H1 (cell line): ENCODE measurements at regions not wholly inside any gene's neighbourhood (a gene's known extent, or its start where the extent isn't known, plus 50 kb on each side); places are given as distances from the start of the nearest gene placed in this dataset.

Experiments used
- CTCF ChIA-PET: fragments of 300-600 bp; sonication (Branson Sonifier 250); formaldehyde crosslinking; loops from one replicate; lab custom pipeline; 2021; ENCODE audit not compliant: partially characterized antibody; lab: Charles Lee
- POLR2A ChIA-PET: fragments of 300-600 bp; sonication (Branson Sonifier 250); formaldehyde crosslinking; loops from one replicate; lab custom pipeline; 2021; ENCODE audit warnings: inconsistent platforms; ENCODE audit not compliant: partially characterized antibody; lab: Charles Lee
- DNase-seq, 2 experiments: peaks; one replicate each; pipeline versions ENCODE4 v3.0.0 to v3.0.0-alpha.2; 2010 to 2022; ENCODE audit warnings: low spot score in 2 of 2, low read depth in 1 of 2, mixed read lengths in 1 of 2
- FAIRE-seq: peaks from 2 replicates; lab custom pipeline; 2011; peaks lifted over from hg19 to GRCh38; lab: Jason Lieb, UNC
- H2AFZ ChIP-seq: 2 replicates; pipeline ENCODE4 v1.8.1; 2012; ENCODE audit warnings: low read length, inconsistent platforms
- H2AK5ac ChIP-seq: 2 replicates; pipeline ENCODE4 v1.6.1; 2013; ENCODE audit warnings: low read depth, low read length
- H2BK120ac ChIP-seq: replicated peaks from 2 replicates; pipeline ENCODE3; 2013; ENCODE audit warnings: low read depth, low read length, inconsistent platforms
- H2BK12ac ChIP-seq: 2 replicates; pipeline ENCODE4 v1.6.1; 2013; ENCODE audit warnings: low read depth, low read length
- H2BK15ac ChIP-seq: 2 replicates; pipeline ENCODE4 v1.6.1; 2013; ENCODE audit warnings: low read length
- H2BK20ac ChIP-seq: 2 replicates; pipeline ENCODE4 v1.6.1; 2013; ENCODE audit warnings: low read length
- H2BK5ac ChIP-seq: 2 replicates; pipeline ENCODE4 v1.6.1; 2013; ENCODE audit warnings: low read depth, low read length
- H3K14ac ChIP-seq: 2 replicates; pipeline ENCODE4 v1.6.1; 2013; ENCODE audit warnings: inconsistent platforms; ENCODE audit not compliant: insufficient read length
- H3K18ac ChIP-seq: 2 replicates; pipeline ENCODE4 v1.6.1; 2013; ENCODE audit warnings: low read length; ENCODE audit errors: extremely low read depth
- H3K23ac ChIP-seq: 2 replicates; pipeline ENCODE4 v1.6.1; 2013; ENCODE audit warnings: inconsistent platforms; ENCODE audit not compliant: insufficient read length
- H3K23me2 ChIP-seq: 2 replicates; pipeline ENCODE4 v1.6.1; 2013; ENCODE audit warnings: low read depth, low read length
- H3K27ac ChIP-seq: 2 replicates; pipeline ENCODE4 v1.6.1; 2011; ENCODE audit warnings: low read depth, low read length, inconsistent platforms
- H3K27me3 ChIP-seq, 4 experiments: replicated peaks in 1 of 4; 1 replicate in 1 of 4; 2 replicates in 3 of 4; pipeline versions ENCODE4 v1.6.1 to v1.8.1; 2011 to 2013; ENCODE audit warnings: low read length in 3 of 4, mild to moderate bottlenecking in 3 of 4, inconsistent platforms in 2 of 4, mixed read lengths in 2 of 4, moderate library complexity in 1 of 4; ENCODE audit not compliant: control insufficient read depth in 3 of 4, insufficient read depth in 3 of 4; ENCODE audit errors: extremely low read depth in 1 of 4
- H3K36me3 ChIP-seq, 4 experiments: 2 replicates each; pipeline versions ENCODE4 v1.6.1 to v1.8.1; 2011 to 2013; ENCODE audit warnings: mild to moderate bottlenecking in 4 of 4, low read length in 3 of 4, moderate library complexity in 2 of 4, control low read depth in 1 of 4, inconsistent platforms in 1 of 4; ENCODE audit not compliant: insufficient read depth in 4 of 4, control insufficient read depth in 2 of 4
- H3K4ac ChIP-seq: replicated peaks from 2 replicates; pipeline ENCODE3; 2013; ENCODE audit warnings: low read length, low read depth, mixed read lengths, inconsistent platforms; ENCODE audit not compliant: insufficient read length
- H3K4me1 ChIP-seq, 4 experiments: replicated peaks in 1 of 4; 1 replicate in 1 of 4; 2 replicates in 3 of 4; pipeline versions ENCODE4 v1.6.1 to v1.8.1; 2011 to 2013; ENCODE audit warnings: low read length in 3 of 4, inconsistent platforms in 2 of 4, mixed read lengths in 1 of 4; ENCODE audit not compliant: insufficient read depth in 4 of 4, control insufficient read depth in 3 of 4
- H3K4me2 ChIP-seq, 2 experiments: 2 replicates each; pipeline versions ENCODE4 v1.6.1 to v1.8.1; 2011 to 2013; ENCODE audit warnings: low read depth in 2 of 2, low read length in 2 of 2, control low read depth in 1 of 2, inconsistent platforms in 1 of 2, mild to moderate bottlenecking in 1 of 2; ENCODE audit not compliant: insufficient read depth in 1 of 2
- H3K4me3 ChIP-seq, 4 experiments: fragments of 200-600, 300-600 bp in 1 of 4; sonication (generic), shearing (Covaris generic), sonication (Bioruptor Twin) in 1 of 4; 2 replicates each; pipeline versions ENCODE4 v1.5.1 to v1.8.1; 2011 to 2016; ENCODE audit warnings: low read length in 4 of 4, low read depth in 3 of 4, control low read depth in 2 of 4, inconsistent platforms in 2 of 4, mild to moderate bottlenecking in 2 of 4, mixed read lengths in 1 of 4, moderate library complexity in 1 of 4; ENCODE audit not compliant: insufficient read depth in 2 of 4; ENCODE audit errors: extremely low read depth in 1 of 4
- H3K56ac ChIP-seq: replicated peaks from 2 replicates; pipeline ENCODE3; 2013; ENCODE audit warnings: low read depth, mild to moderate bottlenecking, mixed read lengths, low read length, inconsistent platforms; ENCODE audit not compliant: insufficient read length
- H3K79me1 ChIP-seq: 2 replicates; pipeline ENCODE4 v1.6.1; 2013; ENCODE audit warnings: low read depth, low read length, control low read depth
- H3K79me2 ChIP-seq, 2 experiments: 2 replicates each; pipeline versions ENCODE4 v1.6.1 to v1.8.1; 2012 to 2013; ENCODE audit warnings: low read length in 2 of 2, mild to moderate bottlenecking in 2 of 2, inconsistent platforms in 1 of 2; ENCODE audit not compliant: insufficient read depth in 2 of 2, control insufficient read depth in 1 of 2
- H3K9ac ChIP-seq, 4 experiments: replicated peaks in 1 of 4; 1 replicate in 1 of 4; 2 replicates in 3 of 4; pipeline versions ENCODE4 v1.6.1 to v1.8.1; 2011 to 2013; ENCODE audit warnings: low read depth in 3 of 4, low read length in 3 of 4, control low read depth in 2 of 4, mild to moderate bottlenecking in 2 of 4, moderate library complexity in 2 of 4, inconsistent platforms in 1 of 4; ENCODE audit errors: extremely low read depth in 1 of 4
- H3K9me3 ChIP-seq, 2 experiments: 2 replicates each; pipeline versions ENCODE4 v1.6.1 to v1.8.1; 2012 to 2013; ENCODE audit warnings: mild to moderate bottlenecking in 2 of 2, moderate library complexity in 2 of 2, control low read depth in 1 of 2, inconsistent platforms in 1 of 2, low read depth in 1 of 2, low read length in 1 of 2, mixed read lengths in 1 of 2; ENCODE audit not compliant: insufficient read depth in 2 of 2
- H4K20me1 ChIP-seq, 2 experiments: replicated peaks in 1 of 2; 2 replicates each; pipeline versions ENCODE3 to v1.8.1; 2011 to 2013; ENCODE audit warnings: inconsistent platforms in 2 of 2, low read length in 2 of 2, mild to moderate bottlenecking in 1 of 2; ENCODE audit not compliant: insufficient read depth in 2 of 2, control insufficient read depth in 1 of 2
- H4K5ac ChIP-seq: 2 replicates; pipeline ENCODE4 v1.6.1; 2013; ENCODE audit warnings: low read length, low read depth, mixed read lengths, inconsistent platforms; ENCODE audit not compliant: insufficient read length
- H4K8ac ChIP-seq: 2 replicates; pipeline ENCODE4 v1.8.0; 2013; ENCODE audit warnings: mild to moderate bottlenecking, moderate library complexity, low read length, inconsistent platforms; ENCODE audit not compliant: insufficient read depth; ENCODE audit errors: extremely low read depth
- H4K91ac ChIP-seq: replicated peaks from 2 replicates; pipeline ENCODE3; 2013; ENCODE audit warnings: low read length, mixed read lengths, inconsistent platforms; ENCODE audit not compliant: insufficient read length
- CHD1 ChIP-seq: IDR thresholded peaks from 2 replicates; pipeline ENCODE4 v1.6.1; 2012; ENCODE audit warnings: low read depth, low read length, improper control_type of control experiment
- EP300 ChIP-seq, 2 experiments: IDR thresholded peaks; 1 replicate in 1 of 2; 2 replicates in 1 of 2; pipeline ENCODE4 v1.6.1; 2011 to 2012; ENCODE audit warnings: low read depth in 2 of 2, low read length in 2 of 2, mild to moderate bottlenecking in 2 of 2, borderline replicate concordance in 1 of 2, inconsistent platforms in 1 of 2, moderate library complexity in 1 of 2
- HDAC2 ChIP-seq, 2 experiments: fragments of 300-600 bp in 1 of 2; sonication (generic) in 1 of 2; IDR thresholded peaks; 2 replicates each; pipeline ENCODE4 v1.6.1; 2011 to 2012; ENCODE audit warnings: low read depth in 2 of 2, low read length in 2 of 2, mild to moderate bottlenecking in 2 of 2, moderate library complexity in 2 of 2, borderline replicate concordance in 1 of 2, inconsistent platforms in 1 of 2
- JUND ChIP-seq: IDR thresholded peaks from 2 replicates; pipeline ENCODE4 v1.6.1; 2011; ENCODE audit warnings: mild to moderate bottlenecking, improper control_type of control experiment, low read length
- MAFK ChIP-seq: IDR thresholded peaks from 2 replicates; pipeline ENCODE4 v1.6.1; 2012; ENCODE audit warnings: low read depth, mild to moderate bottlenecking, improper control_type of control experiment, low read length
- NRF1 ChIP-seq: IDR thresholded peaks from 2 replicates; pipeline ENCODE4 v1.6.1; 2011; ENCODE audit warnings: mild to moderate bottlenecking, low read depth, low read length, improper control_type of control experiment
- RFX5 ChIP-seq: IDR thresholded peaks from 2 replicates; pipeline ENCODE4 v1.6.1; 2011; ENCODE audit warnings: low read depth, low read length, improper control_type of control experiment, borderline replicate concordance
- SP1 ChIP-seq: IDR thresholded peaks from 2 replicates; pipeline ENCODE4 v1.6.1; 2011; ENCODE audit warnings: low read depth, low read length
- TEAD4 ChIP-seq: IDR thresholded peaks from 2 replicates; pipeline ENCODE4 v1.6.1; 2012; ENCODE audit warnings: low read depth, low read length, inconsistent platforms, mixed read lengths
- ZNF274 ChIP-seq: IDR thresholded peaks from 2 replicates; pipeline ENCODE4 v1.7.0; 2012; ENCODE audit warnings: low read length, borderline replicate concordance; ENCODE audit errors: extremely low read depth
- WGBS, 2 experiments: shearing (Covaris generic) in 1 of 2; methylation state at CpG; one replicate each; pipeline versions ENCODE4 v1.1.6 to v1.1.7; 2013 to 2015; ENCODE audit warnings: low lambda C conversion rate in 2 of 2, mixed read lengths in 2 of 2, inconsistent platforms in 1 of 2, low coverage in 1 of 2, missing lambda C conversion rate in 1 of 2; ENCODE audit not compliant: insufficient replicate concordance in 2 of 2, insufficient coverage in 1 of 2, insufficient read length in 1 of 2; ENCODE audit errors: extremely low coverage in 1 of 2, missing lambda C conversion rate in 1 of 2; 5-methylcytosine and 5-hydroxymethylcytosine counted together
- TF ChIP-seq, protein P1 (sequence below): IDR thresholded peaks from 2 replicates; pipeline ENCODE4 v1.6.1; 2012; ENCODE audit warnings: inconsistent platforms
- TF ChIP-seq, protein P2 (sequence below), 3 experiments: IDR thresholded peaks; 1 replicate in 2 of 3; 2 replicates in 1 of 3; pipeline versions ENCODE4 v1.5.1 to v1.6.1; 2011; ENCODE audit warnings: low read length in 3 of 3, mild to moderate bottlenecking in 3 of 3, inconsistent platforms in 2 of 3, low read depth in 1 of 3, moderate library complexity in 1 of 3; ENCODE audit not compliant: insufficient read depth in 1 of 3; ENCODE audit errors: control extremely low read depth in 1 of 3

DNA sequence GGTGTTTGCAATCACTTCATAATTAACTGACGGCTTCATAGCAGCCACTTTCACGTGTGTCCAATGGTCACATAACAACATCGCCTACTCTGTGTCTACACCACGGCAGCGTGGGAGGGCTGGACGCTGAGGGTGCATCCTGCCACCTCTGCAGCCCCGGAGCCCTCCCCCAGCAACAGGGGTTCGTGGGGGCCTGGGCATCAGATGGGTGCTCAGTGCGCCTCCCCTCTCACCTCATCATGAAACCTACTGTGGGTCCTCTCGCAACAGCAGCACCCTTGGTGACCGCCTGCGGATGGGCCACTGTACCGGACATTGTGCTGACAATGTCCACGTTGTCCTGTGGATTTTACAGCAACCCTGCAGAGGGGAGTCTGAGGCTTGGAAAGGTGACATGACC is 193.5 kb downstream of the UQCRFS1 start:
- ChIA-PET POLR2A (no interaction called here), CTCF (interaction anchor here (1.4 kb wide), 1 partner anchor 76 kb away, joined by 3 read pairs; no protein-coding TSS in a partner anchor)
- no peaks in the 10 kb centered on the region; the same call in 1 of the 2 replicates for H3K23me2 ChIP-seq
- H4K8ac ChIP-seq = no peak overlapping the region
- H3K4me2 ChIP-seq = no peak overlapping the region
- no peak overlapping the region for H4K5ac ChIP-seq
- no peak overlapping the region for H3K14ac ChIP-seq
- H3K9ac ChIP-seq = no peak overlapping the region
- no peak for FAIRE-seq
- H3K27ac ChIP-seq = no peak overlapping the region
- no peak overlapping the region for H2AFZ ChIP-seq
- H3K27me3 ChIP-seq = no peaks in the 10 kb centered on the region; a peak in 2 of 7 replicates
- DNase-seq = no peak
- no peak overlapping the region for H2BK120ac ChIP-seq
- H2BK15ac ChIP-seq = no peak overlapping the region
- no peak overlapping the region for H2BK5ac ChIP-seq
- WGBS, 2 experiments = 97% methylated on average over 13 of the region's 14 CpGs; no CpG with 5 or more reads in 1 of the 2 experiments
- H3K79me1 ChIP-seq = no peaks in the 10 kb centered on the region
- no peak overlapping the region for H3K4ac ChIP-seq
- no peaks in the 10 kb centered on the region for H3K9me3 ChIP-seq
- no peaks in the 10 kb centered on the region for H3K36me3 ChIP-seq
- H4K20me1 ChIP-seq = no peaks in the 10 kb centered on the region
- no peak overlapping the region for H3K23ac ChIP-seq
- no peak overlapping the region for H2BK20ac ChIP-seq
- H2BK12ac ChIP-seq = peak overlapping the region; percentile 9; the same call in 1 of the 2 replicates
- H3K56ac ChIP-seq = no peak overlapping the region
- no peak overlapping the region for H3K4me3 ChIP-seq
- no peaks in the 10 kb centered on the region; a peak in 1 of 7 replicates for H3K4me1 ChIP-seq
- H3K18ac ChIP-seq = no peak overlapping the region
- no peak overlapping the region for H4K91ac ChIP-seq
- H2AK5ac ChIP-seq = no peak overlapping the region
- no peaks in the 10 kb centered on the region for H3K79me2 ChIP-seq
- TF ChIP-seq ZNF274 (no peak), JUND (no peak), CHD1 (no peak), TEAD4 (no peak), HDAC2 (IDR thresholded peaks at IDR 0.05; ENCODE audit: borderline replicate concordance in 1 of 2, low read depth in 2 of 2, low read length in 2 of 2) (no peak), EP300 (IDR thresholded peaks at IDR 0.05; ENCODE audit: borderline replicate concordance in 1 of 2, low read depth in 2 of 2, low read length in 2 of 2) (no peak), RFX5 (no peak), SP1 (no peak), NRF1 (no peak), MAFK (no peak)
- TF ChIP-seq, protein P1, sequence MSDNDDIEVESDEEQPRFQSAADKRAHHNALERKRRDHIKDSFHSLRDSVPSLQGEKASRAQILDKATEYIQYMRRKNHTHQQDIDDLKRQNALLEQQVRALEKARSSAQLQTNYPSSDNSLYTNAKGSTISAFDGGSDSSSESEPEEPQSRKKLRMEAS = no peak
- TF ChIP-seq, protein P2, sequence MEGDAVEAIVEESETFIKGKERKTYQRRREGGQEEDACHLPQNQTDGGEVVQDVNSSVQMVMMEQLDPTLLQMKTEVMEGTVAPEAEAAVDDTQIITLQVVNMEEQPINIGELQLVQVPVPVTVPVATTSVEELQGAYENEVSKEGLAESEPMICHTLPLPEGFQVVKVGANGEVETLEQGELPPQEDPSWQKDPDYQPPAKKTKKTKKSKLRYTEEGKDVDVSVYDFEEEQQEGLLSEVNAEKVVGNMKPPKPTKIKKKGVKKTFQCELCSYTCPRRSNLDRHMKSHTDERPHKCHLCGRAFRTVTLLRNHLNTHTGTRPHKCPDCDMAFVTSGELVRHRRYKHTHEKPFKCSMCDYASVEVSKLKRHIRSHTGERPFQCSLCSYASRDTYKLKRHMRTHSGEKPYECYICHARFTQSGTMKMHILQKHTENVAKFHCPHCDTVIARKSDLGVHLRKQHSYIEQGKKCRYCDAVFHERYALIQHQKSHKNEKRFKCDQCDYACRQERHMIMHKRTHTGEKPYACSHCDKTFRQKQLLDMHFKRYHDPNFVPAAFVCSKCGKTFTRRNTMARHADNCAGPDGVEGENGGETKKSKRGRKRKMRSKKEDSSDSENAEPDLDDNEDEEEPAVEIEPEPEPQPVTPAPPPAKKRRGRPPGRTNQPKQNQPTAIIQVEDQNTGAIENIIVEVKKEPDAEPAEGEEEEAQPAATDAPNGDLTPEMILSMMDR (IDR thresholded peaks at IDR 0.05; ENCODE audit: control extremely low read depth in 1 of 3, insufficient read depth in 1 of 3, low read depth in 1 of 3, low read length in 3 of 3) = no peak
